Fibroblast of lung (primary cell): ENCODE measurements at regions not wholly inside any gene's neighbourhood (a gene's known extent, or its start where the extent isn't known, plus 50 kb on each side); places are given as distances from the start of the nearest gene placed in this dataset.

Experiments used
- CTCF ChIP-seq, 2 donors: IDR thresholded peaks in 1 of 2; conservative IDR thresholded peaks in 1 of 2; 1 replicate in 1 of 2; 2 replicates in 1 of 2; pipeline ENCODE4 v1.5.1; 2011 to 2012; ENCODE audit warnings: low read length in 2 of 2, control low read depth in 1 of 2, inconsistent platforms in 1 of 2, low read depth in 1 of 2, mild to moderate bottlenecking in 1 of 2
- EZH2 ChIP-seq: IDR thresholded peaks from 2 replicates; pipeline ENCODE4 v1.5.1; 2012; ENCODE audit warnings: low read length, control low read depth, mild to moderate bottlenecking; ENCODE audit errors: missing control alignments

GRCh38 chr5:38667499-38667776, 111.0 kb upstream of the LIFR start:
- TF ChIP-seq CTCF (conservative IDR thresholded peaks at IDR 0.05 in 1 of 2, IDR thresholded peaks at IDR 0.05 in 1 of 2; ENCODE audit: low read depth in 1 of 2, low read length in 2 of 2) (no peak), EZH2 (no peak)
